Activated CD4-positive, alpha-beta memory T cell treated with anti-CD3 and anti-CD28 coated beads, Interleukin-2, amount 10 ng/mL, durations not matched to agents 7 days and 5 days (primary cell): ENCODE measurements at regions not wholly inside any gene's neighbourhood (a gene's known extent, or its start where the extent isn't known, plus 50 kb on each side); places are given as distances from the start of the nearest gene placed in this dataset.

Source experiments
- CTCF ChIA-PET: fragments of 350-600 bp; sonication (Branson Sonifier 250); formaldehyde crosslinking; loops from one replicate; lab custom pipeline; 2021; ENCODE audit warnings: antibody characterized with exemption, inconsistent platforms; lab: Charles Lee
- POLR2A ChIA-PET: fragments of 350-600 bp; sonication (Branson Sonifier 250); formaldehyde crosslinking; loops from one replicate; lab custom pipeline; 2021; ENCODE audit warnings: antibody characterized with exemption; lab: Charles Lee
- DNase-seq: peaks from one replicate; pipeline ENCODE4 v3.0.0-alpha.2; 2020
- H3K27ac Mint-ChIP-seq: one replicate; pipeline ENCODE4 v1.8.0; 2021; ENCODE audit warnings: mild to moderate bottlenecking, mixed read lengths
- H3K27me3 Mint-ChIP-seq: one replicate; pipeline ENCODE4 v1.8.0; 2021; ENCODE audit warnings: mixed read lengths
- H3K36me3 Mint-ChIP-seq: one replicate; pipeline ENCODE4 v1.8.0; 2021; ENCODE audit warnings: low read depth, mixed read lengths
- H3K4me1 Mint-ChIP-seq: one replicate; pipeline ENCODE4 v1.8.0; 2021; ENCODE audit warnings: mixed read lengths
- H3K4me3 Mint-ChIP-seq: one replicate; pipeline ENCODE4 v1.8.0; 2021; ENCODE audit warnings: mild to moderate bottlenecking, mixed read lengths
- H3K9me3 Mint-ChIP-seq: one replicate; pipeline ENCODE4 v1.8.0; 2021; ENCODE audit warnings: mixed read lengths

GRCh38 chr16:52247737-52248136 is 299.2 kb downstream of the TOX3 start:
- Mint-ChIP-seq H3K27me3 (no peaks in the 10 kb centered on the region), H3K4me3 (no peak overlapping the region), H3K27ac (no peak overlapping the region), H3K4me1 (no peaks in the 10 kb centered on the region), H3K36me3 (no peaks in the 10 kb centered on the region), H3K9me3 (peaks cover 4% of the 10 kb centered on the region)
- ChIA-PET POLR2A (no interaction called here), CTCF (interaction anchor here (1.3 kb wide), 1 partner anchor 56 kb away, joined by 4 read pairs; no protein-coding TSS in a partner anchor)
- DNase-seq = no peak

DNA sequence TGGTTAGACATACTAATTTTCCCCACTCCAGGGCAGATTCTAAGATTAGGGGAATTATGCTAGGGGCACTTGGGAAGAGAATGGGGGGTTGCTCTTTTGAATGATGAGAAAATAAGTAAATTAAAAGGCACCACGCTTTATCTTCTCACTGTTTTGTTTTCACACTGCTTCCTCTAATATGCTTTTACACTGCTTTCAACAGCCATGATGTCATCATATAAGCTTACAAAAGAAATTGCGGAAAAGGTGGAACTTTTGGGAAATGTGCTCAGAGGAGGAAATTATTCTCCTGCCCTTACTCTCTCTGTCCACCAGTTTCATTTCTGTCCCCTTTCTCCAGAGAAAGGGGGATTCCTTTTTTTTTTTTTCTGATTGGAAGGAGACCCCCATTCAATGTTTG is 308.2 kb downstream of the TOX3 start:
- Mint-ChIP-seq H3K9me3 (no peaks in the 10 kb centered on the region), H3K4me1 (no peaks in the 10 kb centered on the region), H3K27me3 (no peaks in the 10 kb centered on the region), H3K36me3 (no peaks in the 10 kb centered on the region), H3K4me3 (no peak overlapping the region), H3K27ac (no peak overlapping the region)
- DNase-seq = no peak
- ChIA-PET POLR2A (interaction anchor here (0.7 kb wide), 1 partner anchor 273 kb away, joined by 3 read pairs; no protein-coding TSS in a partner anchor), CTCF (no interaction called here)

DNA sequence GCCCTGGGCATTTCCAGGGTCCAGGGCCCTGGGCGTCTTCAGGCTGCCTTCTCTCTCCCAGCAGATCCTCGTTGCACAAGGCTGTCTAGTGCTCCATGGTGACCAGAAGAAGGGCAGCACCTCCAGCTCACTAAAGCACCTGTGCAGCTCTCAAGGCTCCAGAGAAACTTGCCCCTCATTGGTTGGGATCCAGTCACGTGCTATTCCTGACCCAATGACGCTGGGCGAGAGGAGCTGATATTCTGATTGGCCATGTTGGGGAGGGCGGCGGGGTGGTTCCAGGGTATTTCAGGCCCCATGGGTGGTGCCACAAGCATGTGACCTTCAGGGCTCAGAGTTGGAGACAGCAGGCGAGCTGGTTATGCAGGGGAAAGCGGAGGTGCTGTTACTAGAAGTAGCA is 309.1 kb downstream of the TOX3 start:
- H3K27ac Mint-ChIP-seq = no peak overlapping the region
- ChIA-PET POLR2A (no interaction called here), CTCF (no interaction called here)
- no peaks in the 10 kb centered on the region for H3K27me3 Mint-ChIP-seq
- H3K9me3 Mint-ChIP-seq = no peaks in the 10 kb centered on the region
- H3K36me3 Mint-ChIP-seq = no peaks in the 10 kb centered on the region
- DNase-seq = no peak
- H3K4me3 Mint-ChIP-seq = no peak overlapping the region
- no peaks in the 10 kb centered on the region for H3K4me1 Mint-ChIP-seq

- ChIA-PET POLR2A (no interaction called here), CTCF (no interaction called here)
- no peaks in the 10 kb centered on the region for H3K27me3 Mint-ChIP-seq
- no peak for DNase-seq
- H3K4me1 Mint-ChIP-seq = no peaks in the 10 kb centered on the region
- H3K27ac Mint-ChIP-seq = no peak overlapping the region
- H3K36me3 Mint-ChIP-seq = no peaks in the 10 kb centered on the region
- no peaks in the 10 kb centered on the region for H3K9me3 Mint-ChIP-seq
- H3K4me3 Mint-ChIP-seq = no peak overlapping the region
These were observed 311.8 kb downstream of the TOX3 start for GRCh38 chr16:52235186-52235585.

DNA sequence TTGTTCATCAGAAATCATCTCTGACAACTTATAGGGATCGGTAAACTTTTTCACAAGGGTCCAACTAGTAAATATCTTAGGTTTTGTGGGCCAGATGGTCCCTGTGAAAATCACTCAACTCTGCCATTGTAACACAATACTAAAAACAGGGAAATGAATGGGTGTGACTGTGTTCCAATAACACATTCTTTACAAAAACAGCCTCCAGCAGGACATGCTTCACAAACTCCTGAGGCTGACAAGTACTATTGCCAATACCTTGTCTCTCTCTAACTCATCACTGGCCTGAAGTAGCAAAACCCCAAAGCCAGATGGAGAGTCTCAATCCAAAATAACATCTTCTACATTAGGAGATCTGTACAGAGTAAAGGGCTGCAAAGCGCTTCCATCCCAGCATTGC is 312.3 kb downstream of the TOX3 start:
- no peak for DNase-seq
- Mint-ChIP-seq H3K4me3 (no peak overlapping the region), H3K4me1 (no peaks in the 10 kb centered on the region), H3K27ac (no peak overlapping the region), H3K36me3 (no peaks in the 10 kb centered on the region), H3K27me3 (no peaks in the 10 kb centered on the region), H3K9me3 (no peaks in the 10 kb centered on the region)
- POLR2A ChIA-PET = no interaction called here
- CTCF ChIA-PET = no interaction called here

- H3K27ac Mint-ChIP-seq = no peak overlapping the region
- POLR2A ChIA-PET = no interaction called here
- H3K9me3 Mint-ChIP-seq = no peaks in the 10 kb centered on the region
- H3K4me1 Mint-ChIP-seq = no peaks in the 10 kb centered on the region
- no peaks in the 10 kb centered on the region for H3K27me3 Mint-ChIP-seq
- no peaks in the 10 kb centered on the region for H3K36me3 Mint-ChIP-seq
- no peak for DNase-seq
- no peak overlapping the region for H3K4me3 Mint-ChIP-seq
- CTCF ChIA-PET = no interaction called here
These were observed 317.5 kb downstream of the TOX3 start for GRCh38 chr16:52229471-52229870.

DNA sequence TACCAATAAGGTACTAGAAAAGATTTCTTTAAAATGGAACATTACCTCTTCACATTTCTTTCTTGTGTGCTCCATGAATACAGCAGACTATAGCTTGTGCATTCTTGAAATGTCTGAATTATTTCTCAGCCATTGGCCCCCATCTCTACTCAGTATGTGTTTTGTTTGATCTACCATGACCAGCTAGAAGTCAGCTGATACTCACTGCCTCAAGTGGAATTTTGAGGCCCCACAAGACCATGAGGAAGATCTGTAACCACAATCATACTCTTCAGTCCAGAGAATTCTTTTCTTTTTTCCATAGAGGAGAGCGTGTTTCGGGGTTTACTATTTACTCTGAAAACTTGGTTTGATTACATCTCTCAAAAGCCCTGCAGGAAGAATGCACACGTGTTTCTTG is 319.1 kb downstream of the TOX3 start:
- CTCF ChIA-PET = no interaction called here
- H3K27me3 Mint-ChIP-seq = no peaks in the 10 kb centered on the region
- POLR2A ChIA-PET = no interaction called here
- H3K4me3 Mint-ChIP-seq = no peak overlapping the region
- H3K4me1 Mint-ChIP-seq = no peaks in the 10 kb centered on the region
- no peaks in the 10 kb centered on the region for H3K9me3 Mint-ChIP-seq
- no peak overlapping the region for H3K27ac Mint-ChIP-seq
- no peak for DNase-seq
- no peaks in the 10 kb centered on the region for H3K36me3 Mint-ChIP-seq

DNA sequence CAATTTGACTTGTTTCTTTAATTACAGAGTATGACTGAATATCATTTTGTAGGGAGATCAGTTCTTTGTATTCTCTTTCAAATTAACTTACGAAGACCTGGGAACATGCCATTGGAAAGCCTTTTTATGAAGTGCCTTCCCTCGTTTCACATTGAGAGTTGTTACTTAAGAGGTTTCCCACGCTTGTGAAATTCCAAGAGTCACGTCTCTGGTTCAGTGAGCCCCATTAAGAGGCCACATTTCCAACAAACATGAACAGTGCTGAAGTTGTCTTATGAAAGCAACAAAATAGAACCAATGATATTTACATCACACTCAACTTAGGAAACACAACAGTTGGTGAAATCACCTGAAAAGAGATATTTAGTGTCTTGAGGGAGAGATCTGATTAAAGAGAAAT is 334.1 kb downstream of the TOX3 start:
- Mint-ChIP-seq H3K4me1 (no peaks in the 10 kb centered on the region), H3K27ac (no peak overlapping the region), H3K27me3 (no peaks in the 10 kb centered on the region), H3K4me3 (no peak overlapping the region), H3K36me3 (no peaks in the 10 kb centered on the region), H3K9me3 (no peaks in the 10 kb centered on the region)
- ChIA-PET CTCF (no interaction called here), POLR2A (no interaction called here)
- DNase-seq = no peak

DNA sequence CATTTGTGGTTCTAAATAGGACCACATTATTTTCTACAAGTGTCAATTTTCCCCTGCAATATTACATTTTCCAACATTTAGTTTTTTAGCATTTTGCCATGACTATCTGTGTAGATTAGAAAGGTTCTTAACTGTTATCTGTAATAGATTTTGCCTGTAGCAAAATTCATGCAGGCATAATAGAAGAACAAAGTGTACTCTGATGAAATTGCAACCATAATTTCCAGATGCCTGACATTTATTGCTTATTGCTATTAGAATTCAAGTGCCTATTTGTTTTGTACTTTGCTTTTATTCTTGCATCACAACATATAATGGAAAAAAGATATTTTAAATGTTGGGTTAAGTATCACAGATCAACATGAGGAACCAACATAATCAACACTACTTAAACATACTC is 337.7 kb downstream of the TOX3 start:
- Mint-ChIP-seq H3K4me1 (no peaks in the 10 kb centered on the region), H3K36me3 (no peaks in the 10 kb centered on the region), H3K27ac (no peak overlapping the region), H3K9me3 (no peaks in the 10 kb centered on the region), H3K27me3 (no peaks in the 10 kb centered on the region), H3K4me3 (no peak overlapping the region)
- no peak for DNase-seq
- CTCF ChIA-PET = no interaction called here
- POLR2A ChIA-PET = no interaction called here

GRCh38 chr16:52203096-52203495 is 343.8 kb downstream of the TOX3 start:
- no peak overlapping the region for H3K4me3 Mint-ChIP-seq
- no peaks in the 10 kb centered on the region for H3K27me3 Mint-ChIP-seq
- no peaks in the 10 kb centered on the region for H3K9me3 Mint-ChIP-seq
- ChIA-PET CTCF (no interaction called here), POLR2A (no interaction called here)
- no peak overlapping the region for H3K27ac Mint-ChIP-seq
- no peaks in the 10 kb centered on the region for H3K36me3 Mint-ChIP-seq
- no peaks in the 10 kb centered on the region for H3K4me1 Mint-ChIP-seq
- no peak for DNase-seq

DNA sequence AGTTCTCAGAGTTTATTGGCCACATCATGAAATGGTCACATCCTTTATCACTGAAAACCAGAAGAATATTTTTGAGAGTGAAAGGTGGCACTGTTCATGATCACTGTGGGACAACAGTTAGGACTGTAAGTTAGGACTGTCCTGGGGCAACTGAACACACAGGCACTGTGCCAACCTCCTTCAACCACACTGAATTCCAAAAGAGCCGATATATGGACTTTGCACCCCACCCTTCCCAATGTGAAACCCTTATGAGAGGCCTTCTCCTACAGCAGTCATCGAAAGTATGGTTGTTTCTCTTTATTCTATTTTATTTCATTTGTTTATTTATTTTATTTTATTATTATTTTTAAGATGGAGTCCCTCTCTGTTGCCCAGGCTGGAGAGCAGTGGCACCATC is 353.5 kb downstream of the TOX3 start:
- H3K9me3 Mint-ChIP-seq = no peaks in the 10 kb centered on the region
- no peaks in the 10 kb centered on the region for H3K4me1 Mint-ChIP-seq
- no peaks in the 10 kb centered on the region for H3K27me3 Mint-ChIP-seq
- CTCF ChIA-PET = interaction anchor here (2.7 kb wide), 1 partner anchor 719 kb away, joined by 9 read pairs; no protein-coding TSS in a partner anchor
- no peak for DNase-seq
- no peak overlapping the region for H3K27ac Mint-ChIP-seq
- no peaks in the 10 kb centered on the region for H3K36me3 Mint-ChIP-seq
- H3K4me3 Mint-ChIP-seq = no peak overlapping the region
- POLR2A ChIA-PET = no interaction called here

GRCh38 chr16:52191531-52192134 is 355.3 kb downstream of the TOX3 start:
- ChIA-PET POLR2A (no interaction called here), CTCF (interaction anchor here (0.6 to 2.7 kb wide), 12 partner anchors 10 to 1487 kb away, joined by 3 to 16 read pairs (median 5); no protein-coding TSS in a partner anchor)
- no peaks in the 10 kb centered on the region for H3K9me3 Mint-ChIP-seq
- no peak overlapping the region for H3K27ac Mint-ChIP-seq
- no peaks in the 10 kb centered on the region for H3K36me3 Mint-ChIP-seq
- DNase-seq = peak; percentile 51
- H3K27me3 Mint-ChIP-seq = no peaks in the 10 kb centered on the region
- H3K4me1 Mint-ChIP-seq = no peaks in the 10 kb centered on the region
- no peak overlapping the region for H3K4me3 Mint-ChIP-seq

DNA sequence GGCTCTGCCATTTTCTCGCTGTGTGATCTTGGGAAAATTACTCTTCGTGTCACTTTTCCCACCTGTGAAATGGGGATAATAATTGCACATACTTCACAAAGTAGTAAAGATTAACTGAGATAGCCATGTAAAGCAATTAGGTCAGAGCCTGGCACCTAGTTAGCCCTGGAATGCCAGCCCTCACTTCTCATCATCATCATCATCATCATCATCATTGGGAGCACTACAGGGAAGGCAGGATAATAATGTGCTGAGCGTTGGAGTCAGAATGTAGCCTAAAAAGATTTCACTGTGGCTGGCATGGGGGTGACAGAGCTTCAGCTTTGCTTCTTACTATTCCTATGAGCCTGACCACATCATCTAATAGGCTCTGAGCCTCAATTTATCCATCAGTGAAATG is 362.6 kb downstream of the TOX3 start:
- Mint-ChIP-seq H3K27me3 (no peaks in the 10 kb centered on the region), H3K4me3 (no peak overlapping the region), H3K27ac (no peak overlapping the region), H3K36me3 (no peaks in the 10 kb centered on the region), H3K4me1 (no peaks in the 10 kb centered on the region), H3K9me3 (peaks cover 2% of the 10 kb centered on the region)
- CTCF ChIA-PET = no interaction called here
- POLR2A ChIA-PET = no interaction called here
- no peak for DNase-seq

- Mint-ChIP-seq H3K4me1 (no peaks in the 10 kb centered on the region), H3K27ac (no peak overlapping the region), H3K36me3 (no peaks in the 10 kb centered on the region), H3K9me3 (peaks cover 2% of the 10 kb centered on the region), H3K27me3 (no peaks in the 10 kb centered on the region), H3K4me3 (no peak overlapping the region)
- no peak for DNase-seq
- ChIA-PET POLR2A (no interaction called here), CTCF (interaction anchor here (3.5 kb wide), 1 partner anchor 9 kb away, joined by 16 read pairs; no protein-coding TSS in a partner anchor)
These were observed 364.1 kb downstream of the TOX3 start for GRCh38 chr16:52182840-52183239.
